ENCODE measurements at regions not wholly inside any gene's neighbourhood (a gene's known extent, or its start where the extent isn't known, plus 50 kb on each side); places are given as distances from the start of the nearest gene placed in this dataset.

- TF ChIP-seq CTCF (IDR thresholded peaks at IDR 0.05) (no peak), REST (IDR thresholded peaks at IDR 0.05; ENCODE audit: insufficient read depth in 1 of 2, low read depth in 2 of 2, low read length in 1 of 2) (no peak), SIN3A (IDR thresholded peaks at IDR 0.05; ENCODE audit: borderline replicate concordance, insufficient read depth, low read depth, low read length) (no peak), POLR2AphosphoS5 (IDR thresholded peaks at IDR 0.05; ENCODE audit: low read depth, low read length) (no peak)
These were observed 77.8 kb upstream of the ZNF717 start for GRCh38 chr3:75863130-75863529.

All from Panc1 (cell line).